Adrenal gland (tissue), 9 donors: ENCODE measurements at regions not wholly inside any gene's neighbourhood (a gene's known extent, or its start where the extent isn't known, plus 50 kb on each side); places are given as distances from the start of the nearest gene placed in this dataset.

Experiments
- DNase-seq, 7 donors: peaks; one replicate each; pipeline ENCODE4 v3.0.0-alpha.2; 2019 to 2020
- H3K27ac ChIP-seq, 5 donors: fragments of 200-600 bp; sonication (generic) in 4 of 5; 1 replicate in 3 of 5; 2 replicates in 2 of 5; pipeline versions ENCODE4 v1.5.1 to v1.8.0; 2016 to 2020; ENCODE audit warnings: mild to moderate bottlenecking in 1 of 5
- H3K27me3 ChIP-seq: fragments of 200-600 bp; 2 replicates; pipeline ENCODE4 v1.8.0; 2021
- H3K36me3 ChIP-seq, 2 donors: fragments of 200-600 bp; replicated peaks in 1 of 2; 1 replicate in 1 of 2; 2 replicates in 1 of 2; pipeline versions ENCODE4 v1.5.1 to v1.8.0; 2018 to 2022
- H3K4me1 ChIP-seq, 2 donors: fragments of 200-600 bp; replicated peaks in 1 of 2; 1 replicate in 1 of 2; 2 replicates in 1 of 2; pipeline versions ENCODE4 v1.5.1 to v1.8.0; 2018 to 2021
- H3K4me3 ChIP-seq, 4 donors: fragments of 200-600 bp; sonication (generic) in 3 of 4; one replicate each; pipeline ENCODE4 v1.5.1; 2016 to 2018
- H3K9me3 ChIP-seq, 3 donors: fragments of 200-600 bp; sonication (generic) in 1 of 3; replicated peaks in 1 of 3; 1 replicate in 2 of 3; 2 replicates in 1 of 3; pipeline versions ENCODE4 v1.5.1 to v1.8.0; 2016 to 2021
- CTCF ChIP-seq, 6 experiments: fragments of 450-650 bp in 4 of 6; fragments of 200-600 bp in 2 of 6; sonication (generic) in 1 of 6; IDR thresholded peaks; 1 replicate in 5 of 6; 2 replicates in 1 of 6; pipeline versions ENCODE4 v1.5.1 to v1.8.0; 2016 to 2021; ENCODE audit warnings: antibody characterized with exemption in 6 of 6, mild to moderate bottlenecking in 2 of 6, moderate library complexity in 1 of 6
- POLR2A ChIP-seq, 2 donors: fragments of 450-650 bp; IDR thresholded peaks; one replicate each; pipeline ENCODE4 v1.6.1; 2017; ENCODE audit warnings: antibody characterized with exemption in 2 of 2, mild to moderate bottlenecking in 2 of 2, moderate library complexity in 1 of 2
- WGBS, 4 donors: extraction: QIAGEN DNeasy Blood & Tissue Kit in 2 of 4; methylation state at CpG; one replicate each; pipeline versions ENCODE4 v1.1.5 to v1.1.7; 2013 to 2017; 5-methylcytosine and 5-hydroxymethylcytosine counted together
- intact Hi-C, 2 donors: fragments of 100-400 bp; cut with DNase I; formaldehyde crosslinking; loops; one replicate each; pipeline versions ENCODE4 v1.14.1 to v1.15.0; 2022 to 2023
- donor health status: healthy with polysubstance abuse.
- donor health status: Bipolar disorder and iron deficiency.
- donor health status: DM: yes; HTN: yes; CAD: no.
- donor health status: DM: no; HTN: no; CAD: no.
- donor health status: DM: no; HTN: no; CAD: no.

GRCh38 chr2:117396161-117396560 is 418.3 kb upstream of the DDX18 start:
- Histone ChIP-seq H3K36me3 (no peaks in the 10 kb centered on the region), H3K27ac (no peak overlapping the region), H3K4me1 (no peaks in the 10 kb centered on the region), H3K9me3 (no peaks in the 10 kb centered on the region), H3K4me3 (no peak overlapping the region), H3K27me3 (no peaks in the 10 kb centered on the region)
- DNase-seq: no peak
- no peak for TF ChIP-seq CTCF (IDR thresholded peaks at IDR 0.05)
- no peak for TF ChIP-seq POLR2A (IDR thresholded peaks at IDR 0.05)
- intact Hi-C loops: no loop called here

GRCh38 chr2:117401582-117401981 is 412.9 kb upstream of the DDX18 start:
- intact Hi-C loops: no loop called here

DNA sequence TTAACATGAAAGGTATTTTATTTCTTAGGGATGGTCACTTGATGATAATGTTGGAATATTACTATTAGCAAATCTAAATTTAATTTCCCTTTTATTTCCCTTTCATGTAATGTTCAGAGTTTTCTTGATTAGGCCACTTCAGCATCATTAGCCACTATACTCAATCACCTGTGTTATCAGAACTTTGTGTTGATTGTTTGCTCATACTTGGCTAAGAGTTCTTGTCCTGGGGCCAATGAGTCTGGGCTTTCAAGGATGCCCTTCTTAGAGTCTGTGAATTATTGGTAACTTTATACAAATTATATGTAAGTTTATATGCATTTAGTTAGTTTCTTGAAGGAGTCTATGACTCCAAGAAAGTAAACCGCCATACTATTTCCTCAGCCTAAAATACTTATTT is 408.0 kb upstream of the DDX18 start:
- intact Hi-C loops: no loop called here
- TF ChIP-seq POLR2A (IDR thresholded peaks at IDR 0.05) (no peak), CTCF (IDR thresholded peaks at IDR 0.05) (no peak)
- 89 to 96% (median 93%) methylated on average over 1 of the region's 1 CpG for WGBS, 4 donors

More at GRCh38 chr2:117401582-117401981, 412.9 kb upstream of the DDX18 start:
- WGBS, 4 donors: 46 to 63% (median 52%) methylated on average over 1 of the region's 1 CpG
- Histone ChIP-seq H3K4me3 (no peak overlapping the region), H3K9me3 (no peaks in the 10 kb centered on the region), H3K27ac (no peak overlapping the region), H3K27me3 (no peaks in the 10 kb centered on the region), H3K4me1 (no peaks in the 10 kb centered on the region), H3K36me3 (no peaks in the 10 kb centered on the region)
- no peak for DNase-seq
- no peak for TF ChIP-seq POLR2A (IDR thresholded peaks at IDR 0.05)
- no peak for TF ChIP-seq CTCF (IDR thresholded peaks at IDR 0.05)

GRCh38 chr2:117407746-117408145 is 406.7 kb upstream of the DDX18 start:
- intact Hi-C loops: no loop called here
- no peaks in the 10 kb centered on the region for H3K4me1 ChIP-seq
- 72 to 76% (median 73%) methylated on average over 4 of the region's 4 CpGs for WGBS, 4 donors
- no peak for DNase-seq
- TF ChIP-seq CTCF (IDR thresholded peaks at IDR 0.05): no peak
- TF ChIP-seq POLR2A (IDR thresholded peaks at IDR 0.05): no peak
- no peaks in the 10 kb centered on the region for H3K9me3 ChIP-seq
- H3K4me3 ChIP-seq: no peak overlapping the region
- no peak overlapping the region for H3K27ac ChIP-seq
- no peaks in the 10 kb centered on the region for H3K27me3 ChIP-seq
- no peaks in the 10 kb centered on the region for H3K36me3 ChIP-seq

More for the DNA sequence above, 408.0 kb upstream of the DDX18 start:
- no peaks in the 10 kb centered on the region for H3K4me1 ChIP-seq
- DNase-seq: no peak
- no peak overlapping the region for H3K4me3 ChIP-seq
- no peaks in the 10 kb centered on the region for H3K36me3 ChIP-seq
- no peak overlapping the region for H3K27ac ChIP-seq
- no peaks in the 10 kb centered on the region for H3K9me3 ChIP-seq
- H3K27me3 ChIP-seq: no peaks in the 10 kb centered on the region
